HG03521 (cell line): ENCODE measurements at regions not wholly inside any gene's neighbourhood (a gene's known extent, or its start where the extent isn't known, plus 50 kb on each side); places are given as distances from the start of the nearest gene placed in this dataset.
"Not testable (repeated sequence)": the region's sequence is repeated elsewhere in the genome, so short reads cannot be mapped to it uniquely, and the experiment has no call there.

Source experiments
- ATAC-seq: cut with Tn5 transposase; IDR thresholded peaks from one replicate; pipeline ENCODE4 v1.9.1; 2021; ENCODE audit warnings: mild to moderate bottlenecking, moderate library complexity; ENCODE audit not compliant: unreplicated experiment

DNA sequence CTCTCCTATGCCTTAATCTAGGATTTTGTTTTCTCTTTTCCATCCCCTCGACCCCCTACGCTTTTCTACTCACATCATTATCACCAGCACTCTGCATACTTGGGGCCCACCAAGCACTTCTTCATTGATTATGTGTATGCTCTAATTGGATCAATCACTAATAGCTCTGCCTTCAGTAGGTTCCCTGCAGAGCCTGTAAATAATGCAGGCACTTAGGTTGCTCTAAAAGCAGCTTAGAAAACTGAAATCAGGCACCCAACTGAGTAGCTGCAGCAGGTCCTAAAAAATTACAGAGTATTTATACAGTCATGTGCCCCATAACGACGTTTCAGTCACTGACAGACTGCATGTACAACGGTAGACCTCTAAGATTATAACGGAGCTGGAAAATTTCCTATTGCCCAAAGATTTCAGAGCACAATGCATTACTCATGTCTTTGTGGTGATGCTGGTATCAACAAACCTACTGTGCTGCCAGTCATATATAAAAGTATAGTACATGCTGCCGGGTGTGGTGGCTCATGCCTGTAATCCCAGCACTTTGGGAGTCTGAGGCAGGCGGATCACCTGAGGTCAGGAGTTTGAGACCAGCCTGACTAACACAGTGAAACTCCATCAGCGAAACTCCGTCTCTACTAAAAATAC lies 280.4 kb downstream of the HS3ST3B1 start:
- no peak for ATAC-seq

DNA sequence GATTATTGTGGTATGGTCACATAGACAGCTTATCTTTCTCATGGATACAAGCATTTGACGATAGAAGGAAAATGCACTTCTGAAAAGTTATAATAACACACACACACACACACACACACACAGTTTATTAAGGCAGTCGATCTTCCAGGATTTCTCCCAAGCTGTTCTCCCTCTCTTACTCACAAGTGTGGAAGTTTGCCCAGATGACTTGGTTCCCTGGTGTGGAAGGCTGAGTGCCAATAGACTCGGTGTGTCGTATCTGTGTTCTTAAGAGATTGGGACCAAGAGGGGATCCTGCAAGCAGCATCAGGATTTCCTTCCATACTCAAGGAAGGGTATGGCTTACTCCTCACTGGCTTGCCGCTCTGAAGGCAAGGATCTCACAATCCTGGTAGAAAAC lies 279.6 kb downstream of the HS3ST3B1 start:
- ATAC-seq = no peak

DNA sequence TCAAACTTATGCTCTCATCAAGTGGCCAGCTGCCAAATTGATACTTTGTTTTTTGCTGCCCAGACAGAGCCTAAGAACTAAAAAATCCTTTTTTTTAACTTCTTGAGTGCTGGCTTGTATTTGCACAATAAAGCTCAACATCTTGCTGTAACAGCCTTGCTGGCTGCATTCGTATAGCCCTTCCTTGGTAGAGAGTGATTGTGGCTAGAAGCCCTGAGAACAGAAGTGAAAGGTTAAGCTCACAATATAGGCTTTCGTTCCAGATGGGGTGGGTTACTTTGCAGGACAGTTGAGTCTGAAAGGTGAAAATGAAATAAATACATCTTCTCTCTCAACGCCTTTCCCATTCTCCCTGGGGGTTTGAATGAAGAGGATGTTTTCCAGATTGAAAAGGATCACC lies 278.8 kb downstream of the HS3ST3B1 start:
- no peak for ATAC-seq

DNA sequence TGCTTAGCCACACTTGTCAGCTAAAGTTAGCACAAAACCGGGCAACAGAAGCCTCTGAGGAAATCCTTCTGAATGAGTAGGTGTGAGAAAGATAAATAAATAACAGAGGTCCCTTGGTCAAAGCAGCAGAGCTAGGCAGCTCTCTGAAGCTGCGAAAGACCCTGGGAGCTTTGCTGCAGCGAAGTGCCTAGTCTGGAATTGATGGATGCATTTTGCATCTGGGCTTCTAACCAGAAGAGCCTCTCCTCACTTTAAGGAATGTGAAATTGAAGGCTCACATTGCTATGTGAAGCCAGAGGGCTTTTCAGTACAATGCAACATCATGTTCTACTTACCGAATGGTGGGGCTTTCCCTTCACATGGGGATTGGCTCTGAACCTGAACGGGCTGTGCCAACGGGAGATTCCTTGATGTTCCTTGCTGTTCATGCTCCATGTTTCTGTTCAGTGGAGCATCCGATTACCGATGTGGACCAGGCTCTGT lies 274.6 kb downstream of the HS3ST3B1 start:
- ATAC-seq = no peak

DNA sequence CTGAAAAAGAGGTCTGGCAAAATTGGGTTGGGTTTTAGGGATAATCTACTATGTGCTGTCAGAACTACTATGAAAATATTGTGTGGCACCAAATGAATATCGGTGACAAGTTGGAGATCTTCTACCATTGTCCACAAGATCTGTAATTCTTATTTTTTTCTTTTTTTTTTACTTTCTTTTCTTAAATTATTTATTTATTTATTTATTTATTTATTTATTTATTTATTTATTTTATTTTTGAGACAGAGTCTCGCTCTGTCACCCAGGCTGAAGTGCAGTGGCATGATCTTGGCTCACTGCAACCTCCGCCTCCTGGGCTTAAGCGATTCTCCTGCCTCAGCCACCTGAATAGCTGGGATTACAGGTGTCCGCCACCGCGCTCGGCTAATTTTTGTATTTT lies 259.4 kb downstream of the HS3ST3B1 start:
- ATAC-seq = not testable (repeated sequence)

DNA sequence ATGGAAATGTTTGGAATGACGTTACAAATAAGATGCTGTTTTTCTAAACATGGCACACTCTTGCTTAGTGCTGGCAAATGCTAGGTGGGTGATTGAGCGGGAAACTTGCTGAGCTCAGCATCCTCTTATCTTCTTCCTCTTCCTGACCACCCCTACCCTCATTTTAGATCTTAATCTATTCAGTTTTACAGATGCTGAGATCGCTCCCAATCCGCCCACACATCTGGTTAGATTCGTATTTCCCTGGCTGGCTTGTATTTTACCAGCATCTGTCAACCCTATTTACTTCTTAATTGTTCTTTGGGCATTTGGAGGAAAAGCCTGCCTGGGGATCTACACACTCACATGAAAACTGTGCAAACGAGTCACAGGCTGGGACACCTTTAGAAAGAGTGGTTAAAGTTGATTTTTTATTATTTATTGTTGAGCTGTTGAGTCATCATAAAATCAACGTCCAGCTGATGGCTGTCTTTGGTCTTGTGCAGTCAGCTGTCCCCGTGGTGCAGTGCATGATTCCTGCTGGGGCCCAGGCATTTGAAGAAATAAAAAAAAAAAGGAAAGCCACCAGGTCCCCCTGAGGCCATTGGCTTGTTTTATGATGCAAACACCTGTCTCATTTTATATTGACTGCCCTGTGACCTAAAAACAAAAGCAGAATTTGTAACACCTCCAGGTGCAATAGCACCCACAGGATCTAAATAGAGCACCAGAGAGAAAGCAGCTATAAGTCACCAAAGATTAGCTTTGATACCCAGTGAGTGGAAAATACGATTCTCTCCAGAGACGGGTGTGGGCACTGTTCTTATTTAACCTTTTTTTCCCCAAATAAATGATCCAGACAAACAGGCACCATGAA lies 258.6 kb downstream of the HS3ST3B1 start:
- ATAC-seq = no peak

DNA sequence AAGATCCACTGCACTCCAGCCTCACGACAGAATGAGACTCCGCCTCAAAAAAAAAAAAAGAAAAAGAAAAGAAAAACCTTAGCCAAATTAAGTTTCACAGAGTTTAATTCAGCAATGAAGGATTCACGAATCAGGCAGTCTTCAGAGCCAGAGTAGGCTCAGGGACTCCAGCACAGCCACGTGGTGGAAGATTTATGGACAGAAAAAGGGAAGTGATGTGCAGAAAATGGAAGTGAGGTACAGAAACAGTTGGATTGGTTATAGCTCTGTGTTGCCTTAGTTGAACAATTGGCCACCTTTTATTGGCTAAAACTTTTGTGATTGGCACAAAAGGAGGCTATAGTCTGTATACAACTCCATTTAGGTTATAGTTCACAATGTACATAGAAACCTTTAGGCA lies 256.6 kb downstream of the HS3ST3B1 start:
- ATAC-seq = no peak

DNA sequence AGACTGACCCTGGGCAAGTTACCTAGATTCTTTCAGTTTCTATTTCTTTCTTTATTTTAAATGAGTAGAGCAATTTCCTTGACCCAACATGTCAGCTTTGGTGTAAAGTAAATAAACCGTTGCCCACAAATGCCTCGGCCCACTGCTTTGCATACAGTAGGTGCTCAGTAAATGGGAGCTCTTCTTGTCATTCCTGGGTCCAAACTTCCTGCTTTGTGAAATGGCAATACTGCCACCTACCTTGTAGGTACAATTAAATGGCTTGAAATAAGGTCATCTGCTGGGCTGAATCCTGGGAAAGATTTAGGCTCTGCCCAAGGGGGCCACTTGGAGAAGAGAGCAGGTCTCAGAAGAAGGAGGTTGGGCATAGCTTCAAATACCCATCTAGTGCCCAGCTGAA lies 253.0 kb downstream of the HS3ST3B1 start:
- ATAC-seq = no peak

DNA sequence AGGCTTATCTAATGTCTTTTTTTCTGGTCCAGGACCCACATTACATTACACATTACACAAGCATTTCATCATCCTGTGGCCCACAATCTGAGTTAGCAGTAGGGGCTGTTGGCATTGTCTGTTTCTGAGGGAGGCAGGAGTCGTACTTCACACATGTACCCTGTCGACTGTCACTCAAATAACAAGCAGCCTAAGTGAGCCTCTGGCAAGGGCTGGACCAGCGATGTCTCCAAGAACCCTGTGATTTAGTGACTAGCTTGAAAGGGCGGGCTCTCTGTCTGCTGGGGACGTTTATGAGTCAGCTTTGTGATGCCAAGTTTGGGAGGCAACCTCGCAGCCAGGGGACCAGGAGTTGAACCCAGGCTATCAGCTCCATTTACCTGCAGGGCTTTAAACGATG lies 251.4 kb downstream of the HS3ST3B1 start:
- ATAC-seq = no peak

DNA sequence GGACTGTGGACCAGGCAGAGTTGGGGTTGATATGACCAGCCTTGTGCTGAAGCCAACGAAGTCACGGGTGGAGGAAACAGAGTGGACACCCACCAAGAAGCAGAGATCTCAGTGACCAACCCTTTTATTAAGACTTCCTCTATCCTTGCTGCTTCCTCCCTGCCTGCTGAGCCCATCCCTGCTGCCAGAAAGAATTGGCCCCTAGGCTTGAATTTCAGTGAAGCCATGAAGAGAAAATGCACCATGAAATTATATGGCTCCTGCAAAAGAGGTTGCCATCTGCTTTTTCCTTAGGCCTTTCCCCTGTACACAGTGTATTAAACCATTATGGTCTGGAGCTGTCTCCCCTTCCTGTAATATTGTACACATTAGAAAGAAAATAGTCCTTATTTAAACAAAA lies 246.7 kb downstream of the HS3ST3B1 start:
- ATAC-seq = no peak

DNA sequence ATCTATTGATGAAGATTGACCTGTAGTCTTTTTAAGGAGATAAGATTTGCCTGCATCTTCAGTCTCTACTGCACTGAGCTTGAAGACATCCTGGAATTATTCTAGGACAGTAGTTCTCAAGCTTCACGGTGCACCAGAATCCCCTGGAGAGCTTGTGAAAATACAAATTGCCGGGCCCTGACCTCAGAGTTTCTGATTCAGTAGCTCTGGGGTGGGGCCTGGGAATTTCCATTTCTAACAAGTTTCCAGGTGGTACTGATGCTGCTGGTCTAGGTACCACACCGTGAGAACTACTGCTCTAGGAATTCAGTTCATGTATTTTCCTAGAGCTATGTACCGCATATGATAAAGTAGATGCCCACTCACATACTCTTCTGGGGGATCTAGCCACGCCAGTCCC lies 246.1 kb downstream of the HS3ST3B1 start:
- no peak for ATAC-seq

DNA sequence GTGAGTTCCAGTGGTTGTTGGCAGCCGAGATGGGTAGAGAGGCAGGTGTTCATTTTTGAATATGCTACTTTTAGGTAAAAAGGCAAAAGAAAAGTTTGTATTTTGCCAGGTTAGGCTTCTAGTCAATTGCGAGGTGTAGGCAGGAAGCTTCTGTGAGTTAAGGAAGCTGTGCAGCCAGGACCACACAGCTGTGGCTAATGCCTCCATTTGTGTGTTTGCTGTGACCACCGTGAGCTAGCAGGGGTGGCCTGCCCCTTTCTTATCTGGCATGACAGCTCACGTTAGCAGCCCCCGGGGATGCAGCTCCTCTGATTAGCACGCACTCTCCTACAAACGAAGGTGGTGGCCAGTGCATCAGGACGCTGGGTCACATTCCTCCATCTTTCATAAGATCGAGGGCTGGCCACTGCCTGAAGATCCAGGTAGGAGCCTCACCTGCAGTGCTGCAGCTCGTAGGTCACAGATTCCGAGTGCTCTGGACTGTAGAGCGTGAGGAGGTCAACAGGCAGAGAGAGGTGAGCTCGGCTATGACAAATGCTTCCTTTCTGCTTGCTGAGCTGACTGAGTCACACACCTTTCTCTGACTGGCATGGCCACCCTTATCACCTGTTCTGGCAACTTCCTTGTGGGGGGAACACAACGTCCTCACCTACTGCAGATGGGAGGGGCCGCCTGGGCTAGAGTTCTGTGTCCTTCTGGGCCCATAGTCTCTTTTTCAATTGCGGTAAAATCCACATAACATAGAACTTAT lies 244.4 kb downstream of the HS3ST3B1 start:
- ATAC-seq = no peak

DNA sequence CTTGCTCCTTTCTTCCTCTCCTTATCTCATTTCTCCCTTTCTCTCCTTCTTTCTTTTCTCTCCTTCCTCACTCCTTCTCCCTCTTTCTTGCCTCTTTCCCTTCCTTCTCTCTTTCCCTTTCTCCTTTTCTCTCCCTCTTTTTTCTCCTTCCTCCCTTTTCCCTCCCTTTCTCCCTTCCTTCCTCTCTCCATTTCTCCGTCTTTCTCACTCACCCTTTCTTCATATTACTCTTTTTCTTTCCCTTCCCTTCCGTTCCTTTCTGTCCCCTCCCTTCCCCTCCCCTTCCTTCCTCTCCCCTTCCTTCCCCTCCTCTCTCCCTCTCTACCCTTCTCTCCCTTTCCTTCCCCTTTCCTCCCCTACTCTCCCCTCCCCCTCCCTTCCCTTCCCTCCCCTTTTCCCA lies 240.8 kb downstream of the HS3ST3B1 start:
- ATAC-seq = no peak

DNA sequence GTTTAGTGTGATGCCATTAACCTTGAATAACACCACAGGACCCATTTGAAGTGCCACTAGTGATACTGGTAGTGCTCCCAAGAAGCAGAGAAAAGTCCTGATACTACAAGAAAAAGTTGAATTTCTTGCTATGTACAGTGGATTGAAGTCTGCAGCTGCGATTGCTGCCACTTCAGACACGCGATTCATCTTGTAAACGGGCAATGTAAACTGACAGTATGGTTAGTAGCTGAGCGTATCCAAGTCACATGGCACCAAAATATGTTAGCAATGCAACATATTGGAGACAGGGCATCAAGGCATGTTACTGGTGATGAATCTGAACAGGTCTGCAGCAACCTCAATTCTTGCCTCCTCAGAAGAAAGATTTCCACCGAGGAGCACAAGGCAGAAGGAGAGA lies 238.9 kb downstream of the HS3ST3B1 start:
- ATAC-seq = no peak

DNA sequence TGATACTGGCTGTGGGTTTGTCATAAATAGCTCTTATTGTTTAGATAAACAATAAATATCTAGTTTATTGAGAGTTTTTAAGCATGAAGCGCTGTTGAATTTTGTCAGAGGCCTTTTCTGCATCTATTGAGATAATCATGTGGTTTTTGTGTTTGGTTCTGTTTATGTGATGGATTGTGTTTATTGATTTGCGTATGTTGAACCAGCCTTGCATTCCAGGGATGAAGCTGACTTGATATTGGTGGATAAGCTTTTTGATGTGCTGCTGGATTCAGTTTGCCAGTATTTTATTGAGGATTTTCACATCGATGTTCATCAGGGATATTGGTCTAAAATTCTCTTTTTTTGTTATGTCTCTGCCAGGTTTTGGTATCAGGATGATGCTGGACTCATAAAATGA lies 231.4 kb downstream of the HS3ST3B1 start:
- not testable (repeated sequence) for ATAC-seq

DNA sequence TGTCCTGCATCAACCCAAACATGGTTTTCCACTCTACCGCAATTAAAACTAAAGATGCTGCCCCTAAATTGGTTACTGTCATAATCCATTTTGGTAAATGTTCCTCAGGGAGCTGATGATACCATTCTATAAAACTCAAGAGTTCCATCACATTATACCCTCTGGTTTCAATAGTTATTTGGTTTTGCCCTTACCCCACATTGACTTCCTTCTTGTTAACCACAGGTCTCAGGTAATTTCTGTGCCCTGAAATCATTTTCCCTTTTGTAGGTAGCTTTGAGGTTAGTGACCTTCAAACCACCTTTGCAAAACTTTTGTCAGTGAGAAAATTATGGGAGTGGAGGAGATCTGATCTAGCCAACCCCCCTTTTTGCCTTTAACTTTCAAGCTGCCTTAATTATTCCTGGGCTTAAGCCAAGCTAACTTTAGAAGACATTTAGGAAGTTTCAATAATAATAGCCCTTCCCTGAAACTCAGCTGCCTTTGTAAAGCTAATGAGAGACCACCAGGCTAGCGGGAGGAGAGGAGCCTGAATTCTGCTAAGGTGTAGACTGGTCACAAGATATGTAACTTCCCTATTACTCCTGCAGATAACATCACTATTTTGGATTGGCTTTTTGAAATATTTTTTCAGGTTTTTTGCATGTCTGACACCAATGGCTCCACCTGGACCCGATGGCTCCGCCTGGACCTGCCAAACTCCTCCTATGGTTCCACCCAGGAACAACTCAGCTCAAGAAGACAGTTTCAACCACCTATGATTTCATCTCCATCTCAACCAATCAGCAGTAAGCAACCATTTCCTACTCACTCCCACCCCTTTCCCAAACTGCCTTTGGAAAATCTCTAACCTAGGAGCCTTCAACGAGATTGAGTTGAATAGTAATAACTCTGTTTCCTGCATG lies 224.9 kb downstream of the HS3ST3B1 start:
- no peak for ATAC-seq

DNA sequence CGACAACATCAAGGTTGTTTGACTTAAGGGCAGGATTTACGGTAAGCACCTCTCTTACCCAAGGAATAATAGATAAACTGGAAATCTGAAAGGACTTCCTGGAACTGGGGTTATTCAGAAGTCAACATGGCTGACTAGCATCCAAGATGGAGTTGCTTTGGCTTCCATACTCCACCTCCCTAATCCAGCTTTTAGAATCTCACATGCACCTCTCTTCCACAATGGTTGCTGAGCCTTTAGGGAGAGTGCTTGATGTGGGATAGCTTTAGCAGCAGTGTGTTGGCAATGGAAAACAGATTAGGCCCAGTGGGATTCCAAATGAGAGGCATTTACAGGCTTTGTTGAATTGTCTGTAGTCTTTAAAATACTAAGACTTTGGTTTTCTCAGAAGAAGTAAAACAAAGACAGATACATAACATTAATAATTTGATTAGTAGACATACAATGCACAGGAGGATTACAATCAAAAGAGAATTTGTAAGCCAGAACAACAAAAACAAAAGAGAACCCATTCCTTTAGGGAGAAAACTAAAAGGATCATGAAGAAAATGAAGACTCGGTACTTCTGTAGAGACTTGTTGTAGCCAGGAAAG lies 222.0 kb downstream of the HS3ST3B1 start:
- ATAC-seq = no peak

DNA sequence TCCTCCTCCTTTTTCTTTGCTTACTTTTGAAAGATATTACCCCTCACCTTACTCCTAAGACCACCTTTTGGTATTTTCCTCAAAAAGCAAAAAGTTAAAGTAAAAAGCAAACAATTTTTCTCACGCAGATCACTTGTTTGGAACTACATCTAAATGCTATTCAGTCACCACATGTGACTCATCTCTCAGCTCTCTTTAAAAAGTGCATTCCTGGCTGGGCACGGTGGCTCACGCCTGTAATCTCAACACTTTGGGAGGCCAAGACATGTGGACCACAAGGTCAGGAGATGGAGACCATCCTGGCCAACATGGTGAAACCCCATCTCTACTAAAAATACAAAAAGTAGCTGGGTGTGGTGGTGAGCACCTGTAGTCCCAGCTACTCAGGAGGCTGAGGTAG lies 218.0 kb downstream of the HS3ST3B1 start:
- not testable (repeated sequence) for ATAC-seq

DNA sequence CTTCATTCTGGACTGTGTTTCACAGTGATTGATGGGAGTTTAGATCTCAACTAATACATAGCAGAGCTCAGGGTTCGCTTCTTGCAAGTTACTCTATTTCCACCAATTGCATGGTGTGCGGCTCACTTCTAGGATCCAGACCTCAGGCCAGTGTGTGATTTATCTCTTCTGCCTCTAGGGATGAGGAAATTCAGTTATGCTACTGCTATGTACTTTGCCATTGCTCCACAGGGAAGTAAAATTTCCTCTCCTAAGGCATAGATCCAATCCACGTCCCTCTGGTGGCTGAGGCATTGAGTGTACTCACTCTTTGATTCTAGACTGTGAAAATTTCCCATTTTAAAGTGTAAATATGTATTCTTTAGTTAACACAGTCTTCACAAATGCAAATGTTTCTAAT lies 214.1 kb downstream of the HS3ST3B1 start:
- no peak for ATAC-seq

DNA sequence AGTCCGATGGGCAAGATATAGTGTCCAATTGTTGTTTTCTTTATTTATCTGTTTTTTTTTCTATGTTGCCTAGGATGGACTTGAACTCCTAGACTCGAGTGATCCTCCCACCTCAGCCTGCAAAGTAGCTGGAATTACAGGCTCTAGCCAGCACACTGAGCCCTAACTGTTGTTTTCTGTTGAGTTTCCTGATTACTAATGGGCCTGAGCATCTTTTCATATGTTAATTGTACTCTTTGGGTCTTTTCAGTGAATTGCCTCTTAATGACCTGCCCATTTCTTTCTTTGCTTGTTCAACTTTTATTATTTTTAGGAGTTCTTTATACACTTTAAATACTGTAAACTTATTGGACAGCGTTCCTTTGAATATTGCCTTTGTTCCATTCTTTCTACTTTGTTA lies 213.0 kb downstream of the HS3ST3B1 start:
- ATAC-seq = no peak
